DND-41 (cell line): ENCODE measurements at regions not wholly inside any gene's neighbourhood (a gene's known extent, or its start where the extent isn't known, plus 50 kb on each side); places are given as distances from the start of the nearest gene placed in this dataset.

Source experiments
- ATAC-seq: fragments of 200-7000 bp; cut with Tn5 transposase; 3 replicates; pipeline ENCODE4 v1.9.1; 2021; ENCODE audit warnings: low read depth; ENCODE audit not compliant: insufficient read depth
- DNase-seq: peaks from one replicate; pipeline ENCODE4 v3.0.0-alpha.2; 2020
- H2AFZ ChIP-seq: 2 replicates; pipeline ENCODE4 v1.6.0; 2012; ENCODE audit warnings: low read depth, low read length
- H3K27ac ChIP-seq: 2 replicates; pipeline ENCODE4 v1.5.1; 2012; ENCODE audit warnings: low read length, inconsistent platforms
- H3K27me3 ChIP-seq: fragments of 200-600 bp; sonication (generic); 2 replicates; pipeline ENCODE4 v1.6.0; 2012; ENCODE audit warnings: low read length, mild to moderate bottlenecking, inconsistent platforms; ENCODE audit not compliant: insufficient read depth, poor library complexity
- H3K36me3 ChIP-seq: 2 replicates; pipeline ENCODE4 v1.5.1; 2012; ENCODE audit warnings: low read length, inconsistent platforms; ENCODE audit not compliant: insufficient read depth
- H3K4me1 ChIP-seq: 2 replicates; pipeline ENCODE4 v1.5.1; 2012; ENCODE audit warnings: mild to moderate bottlenecking, low read length; ENCODE audit not compliant: insufficient read depth
- H3K4me2 ChIP-seq: 2 replicates; pipeline ENCODE4 v1.6.0; 2012; ENCODE audit warnings: mild to moderate bottlenecking, moderate library complexity, low read length, inconsistent platforms; ENCODE audit not compliant: insufficient read depth
- H3K4me3 ChIP-seq, 2 experiments: fragments of 200-600 bp in 1 of 2; shearing (Covaris generic) in 1 of 2; 2 replicates each; pipeline ENCODE4 v1.5.1; 2012 to 2016; ENCODE audit warnings: inconsistent platforms in 2 of 2, low read length in 2 of 2, mild to moderate bottlenecking in 2 of 2, low read depth in 1 of 2, moderate library complexity in 1 of 2
- H3K79me2 ChIP-seq: 2 replicates; pipeline ENCODE4 v1.6.0; 2012; ENCODE audit warnings: low read length, inconsistent platforms; ENCODE audit not compliant: insufficient read depth
- H3K9ac ChIP-seq: 2 replicates; pipeline ENCODE4 v1.6.0; 2012; ENCODE audit warnings: low read depth, mild to moderate bottlenecking, inconsistent platforms, low read length, moderate library complexity
- H3K9me3 ChIP-seq: 2 replicates; pipeline ENCODE4 v1.5.1; 2012; ENCODE audit warnings: low read length, moderate library complexity, mild to moderate bottlenecking, inconsistent platforms; ENCODE audit not compliant: insufficient read depth, severe bottlenecking
- H4K20me1 ChIP-seq: 2 replicates; pipeline ENCODE4 v1.6.0; 2012; ENCODE audit warnings: low read length; ENCODE audit not compliant: insufficient read depth
- EZH2 ChIP-seq: IDR thresholded peaks from 3 replicates; pipeline ENCODE4 v1.6.1; 2012; ENCODE audit warnings: borderline replicate concordance, low read depth, mild to moderate bottlenecking, moderate library complexity, low read length, inconsistent platforms; ENCODE audit not compliant: severe bottlenecking
- TF ChIP-seq, protein P1 (sequence below): IDR thresholded peaks from 2 replicates; pipeline ENCODE4 v1.5.1; 2012; ENCODE audit warnings: borderline replicate concordance, low read length, moderate library complexity, mild to moderate bottlenecking; ENCODE audit not compliant: poor library complexity, severe bottlenecking; ENCODE audit errors: extremely low read depth

DNA sequence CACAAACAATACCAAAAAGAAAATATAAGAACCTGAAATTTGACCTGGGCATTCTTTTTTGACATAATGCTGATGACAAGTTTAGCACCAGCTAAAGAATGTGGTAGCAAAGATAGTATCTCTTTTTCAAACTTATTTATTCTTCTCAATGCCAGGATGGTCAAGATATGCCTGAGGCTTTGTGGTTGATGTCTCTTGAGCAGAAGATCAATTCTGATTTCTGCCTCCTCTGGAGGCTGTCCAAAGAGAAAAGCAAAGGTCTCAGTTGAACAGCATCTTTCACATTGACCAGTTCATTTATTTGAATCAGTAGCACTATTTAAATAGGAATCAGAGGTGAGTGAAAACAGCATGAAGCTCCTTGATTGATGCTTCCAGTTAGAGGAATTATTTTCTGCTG is 588.2 kb downstream of the HTR1A start:
- Histone ChIP-seq H3K4me3 (no peak overlapping the region), H3K4me2 (no peak overlapping the region), H4K20me1 (no peaks in the 10 kb centered on the region), H3K4me1 (no peaks in the 10 kb centered on the region), H3K27me3 (no peaks in the 10 kb centered on the region), H3K79me2 (no peaks in the 10 kb centered on the region), H3K36me3 (no peaks in the 10 kb centered on the region), H3K9ac (no peak overlapping the region), H2AFZ (no peak overlapping the region), H3K9me3 (no peaks in the 10 kb centered on the region), H3K27ac (no peak overlapping the region)
- no peak for TF ChIP-seq EZH2
- TF ChIP-seq, protein P1, sequence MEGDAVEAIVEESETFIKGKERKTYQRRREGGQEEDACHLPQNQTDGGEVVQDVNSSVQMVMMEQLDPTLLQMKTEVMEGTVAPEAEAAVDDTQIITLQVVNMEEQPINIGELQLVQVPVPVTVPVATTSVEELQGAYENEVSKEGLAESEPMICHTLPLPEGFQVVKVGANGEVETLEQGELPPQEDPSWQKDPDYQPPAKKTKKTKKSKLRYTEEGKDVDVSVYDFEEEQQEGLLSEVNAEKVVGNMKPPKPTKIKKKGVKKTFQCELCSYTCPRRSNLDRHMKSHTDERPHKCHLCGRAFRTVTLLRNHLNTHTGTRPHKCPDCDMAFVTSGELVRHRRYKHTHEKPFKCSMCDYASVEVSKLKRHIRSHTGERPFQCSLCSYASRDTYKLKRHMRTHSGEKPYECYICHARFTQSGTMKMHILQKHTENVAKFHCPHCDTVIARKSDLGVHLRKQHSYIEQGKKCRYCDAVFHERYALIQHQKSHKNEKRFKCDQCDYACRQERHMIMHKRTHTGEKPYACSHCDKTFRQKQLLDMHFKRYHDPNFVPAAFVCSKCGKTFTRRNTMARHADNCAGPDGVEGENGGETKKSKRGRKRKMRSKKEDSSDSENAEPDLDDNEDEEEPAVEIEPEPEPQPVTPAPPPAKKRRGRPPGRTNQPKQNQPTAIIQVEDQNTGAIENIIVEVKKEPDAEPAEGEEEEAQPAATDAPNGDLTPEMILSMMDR, result no peak
- ATAC-seq, result no peak
- DNase-seq, result no peak

DNA sequence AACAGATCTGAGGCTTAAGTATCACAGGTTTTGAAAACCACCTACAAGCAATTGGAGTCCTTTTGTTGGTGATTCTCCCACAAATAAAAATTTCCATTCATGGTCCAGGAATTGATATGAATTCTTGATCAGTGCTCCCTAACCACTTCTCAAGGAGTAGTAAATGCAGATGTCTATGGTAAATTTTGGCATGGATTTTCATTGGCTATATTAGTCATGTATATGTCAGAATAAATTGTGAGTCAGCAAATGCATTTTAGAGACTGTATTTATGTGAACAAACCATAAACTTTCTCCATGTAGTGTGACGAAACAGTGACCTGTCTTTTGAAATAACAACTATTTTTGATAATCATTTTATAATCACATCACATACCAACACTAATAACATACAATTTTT is 611.1 kb downstream of the HTR1A start:
- no peaks in the 10 kb centered on the region for H3K9me3 ChIP-seq
- no peak overlapping the region for H3K4me3 ChIP-seq
- H2AFZ ChIP-seq, result no peak overlapping the region
- no peaks in the 10 kb centered on the region for H3K36me3 ChIP-seq
- no peak overlapping the region for H3K27ac ChIP-seq
- H4K20me1 ChIP-seq, result no peaks in the 10 kb centered on the region
- TF ChIP-seq, protein P1, result no peak
- TF ChIP-seq EZH2, result no peak
- H3K4me1 ChIP-seq, result no peaks in the 10 kb centered on the region
- H3K4me2 ChIP-seq, result no peak overlapping the region
- DNase-seq (no peak), ATAC-seq (no peak)
- H3K79me2 ChIP-seq, result no peaks in the 10 kb centered on the region
- H3K27me3 ChIP-seq, result no peaks in the 10 kb centered on the region
- no peak overlapping the region for H3K9ac ChIP-seq

DNA sequence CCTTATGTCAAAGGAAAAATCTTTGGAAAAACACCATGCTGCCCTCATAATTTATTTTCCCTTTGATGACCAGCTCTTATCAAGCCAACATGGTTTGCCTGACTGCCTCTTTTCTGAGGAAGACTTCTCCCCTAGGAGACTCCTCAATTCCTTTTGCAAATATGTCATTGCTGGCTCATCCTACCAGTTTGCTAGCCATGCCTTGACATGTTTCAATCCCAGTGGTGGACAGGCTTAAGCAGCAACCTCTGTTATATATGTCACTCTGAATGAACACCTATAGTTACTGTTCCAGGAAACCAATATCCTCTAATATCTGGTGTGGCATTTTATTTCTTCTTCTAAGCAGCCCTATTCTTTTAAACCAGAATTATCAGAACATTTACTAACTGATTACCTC is 615.8 kb downstream of the HTR1A start:
- no peaks in the 10 kb centered on the region for H3K27me3 ChIP-seq
- no peak overlapping the region for H3K27ac ChIP-seq
- H3K4me1 ChIP-seq, result no peaks in the 10 kb centered on the region
- no peaks in the 10 kb centered on the region for H3K79me2 ChIP-seq
- no peak overlapping the region for H3K9ac ChIP-seq
- no peaks in the 10 kb centered on the region for H4K20me1 ChIP-seq
- ATAC-seq, result no peak
- H2AFZ ChIP-seq, result no peak overlapping the region
- no peak overlapping the region for H3K4me2 ChIP-seq
- H3K9me3 ChIP-seq, result no peaks in the 10 kb centered on the region
- TF ChIP-seq EZH2, result no peak
- TF ChIP-seq, protein P1, result no peak
- no peak for DNase-seq
- H3K36me3 ChIP-seq, result no peaks in the 10 kb centered on the region
- H3K4me3 ChIP-seq, result no peak overlapping the region

DNA sequence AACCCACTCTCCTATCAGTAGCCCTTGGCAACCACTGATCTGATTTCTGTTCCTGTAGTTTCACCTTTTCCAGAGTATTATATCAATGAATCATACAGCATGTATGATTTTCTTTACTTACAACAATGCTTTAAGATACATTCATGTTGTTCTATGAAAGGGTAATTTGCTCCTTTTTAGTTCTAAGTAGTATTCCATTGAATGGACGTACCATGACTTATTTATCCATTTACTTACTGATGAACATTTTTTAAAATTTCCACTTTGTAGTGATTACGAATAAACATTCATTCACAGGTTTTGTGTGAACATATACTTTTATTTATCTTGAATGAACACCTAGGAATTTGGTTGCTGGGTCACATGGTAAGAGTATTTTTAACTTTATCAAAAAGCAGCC is 620.8 kb downstream of the HTR1A start:
- Histone ChIP-seq H3K27me3 (no peaks in the 10 kb centered on the region), H2AFZ (no peak overlapping the region), H3K9ac (no peak overlapping the region), H3K36me3 (no peaks in the 10 kb centered on the region), H3K4me1 (no peaks in the 10 kb centered on the region), H4K20me1 (no peaks in the 10 kb centered on the region), H3K79me2 (no peaks in the 10 kb centered on the region), H3K4me2 (no peak overlapping the region), H3K27ac (no peak overlapping the region), H3K9me3 (no peaks in the 10 kb centered on the region), H3K4me3 (no peak overlapping the region)
- no peak for DNase-seq
- ATAC-seq, result no peak
- TF ChIP-seq, protein P1, result no peak
- no peak for TF ChIP-seq EZH2
